H1 (cell line): ENCODE measurements at regions not wholly inside any gene's neighbourhood (a gene's known extent, or its start where the extent isn't known, plus 50 kb on each side); places are given as distances from the start of the nearest gene placed in this dataset.

Experiments
- JUND ChIP-seq: IDR thresholded peaks from 2 replicates; pipeline ENCODE4 v1.6.1; 2011; ENCODE audit warnings: mild to moderate bottlenecking, improper control_type of control experiment, low read length
- POLR2A ChIP-seq, 2 experiments: IDR thresholded peaks; 1 replicate in 1 of 2; 2 replicates in 1 of 2; pipeline ENCODE4 v1.6.1; 2011; ENCODE audit warnings: low read depth in 2 of 2, low read length in 2 of 2, mild to moderate bottlenecking in 2 of 2; ENCODE audit errors: control extremely low read depth in 1 of 2
- POLR2AphosphoS5 ChIP-seq: IDR thresholded peaks from 2 replicates; pipeline ENCODE4 v1.6.1; 2011; ENCODE audit warnings: low read depth, low read length
- SP1 ChIP-seq: IDR thresholded peaks from 2 replicates; pipeline ENCODE4 v1.6.1; 2011; ENCODE audit warnings: low read depth, low read length
- TF ChIP-seq, protein P1 (sequence below), 3 experiments: IDR thresholded peaks; 1 replicate in 2 of 3; 2 replicates in 1 of 3; pipeline versions ENCODE4 v1.5.1 to v1.6.1; 2011; ENCODE audit warnings: low read length in 3 of 3, mild to moderate bottlenecking in 3 of 3, inconsistent platforms in 2 of 3, low read depth in 1 of 3, moderate library complexity in 1 of 3; ENCODE audit not compliant: insufficient read depth in 1 of 3; ENCODE audit errors: control extremely low read depth in 1 of 3

DNA sequence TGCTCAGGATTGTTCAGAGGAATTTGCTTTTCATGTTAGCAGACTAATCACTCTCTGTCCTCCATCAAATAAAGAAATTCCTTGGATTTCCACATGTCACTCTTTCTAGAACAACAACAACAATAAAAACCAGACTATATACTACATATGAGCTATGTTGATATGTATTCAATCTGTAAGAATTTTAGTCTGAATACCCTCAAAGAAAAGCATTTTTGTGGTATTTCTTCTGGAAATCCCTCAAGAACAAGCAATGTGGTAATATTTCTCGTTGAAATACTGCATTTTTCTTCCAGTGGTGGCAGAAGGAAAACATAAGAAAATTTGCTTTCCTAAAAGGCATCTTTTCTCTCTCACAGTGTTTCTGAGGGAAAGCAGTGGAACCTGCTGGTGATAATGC is 312.6 kb upstream of the RSPO3 start:
- TF ChIP-seq JUND (no peak), SP1 (no peak), POLR2AphosphoS5 (no peak), POLR2A (IDR thresholded peaks at IDR 0.05; ENCODE audit: control extremely low read depth in 1 of 2, low read depth in 2 of 2, low read length in 2 of 2) (no peak)
- TF ChIP-seq, protein P1, sequence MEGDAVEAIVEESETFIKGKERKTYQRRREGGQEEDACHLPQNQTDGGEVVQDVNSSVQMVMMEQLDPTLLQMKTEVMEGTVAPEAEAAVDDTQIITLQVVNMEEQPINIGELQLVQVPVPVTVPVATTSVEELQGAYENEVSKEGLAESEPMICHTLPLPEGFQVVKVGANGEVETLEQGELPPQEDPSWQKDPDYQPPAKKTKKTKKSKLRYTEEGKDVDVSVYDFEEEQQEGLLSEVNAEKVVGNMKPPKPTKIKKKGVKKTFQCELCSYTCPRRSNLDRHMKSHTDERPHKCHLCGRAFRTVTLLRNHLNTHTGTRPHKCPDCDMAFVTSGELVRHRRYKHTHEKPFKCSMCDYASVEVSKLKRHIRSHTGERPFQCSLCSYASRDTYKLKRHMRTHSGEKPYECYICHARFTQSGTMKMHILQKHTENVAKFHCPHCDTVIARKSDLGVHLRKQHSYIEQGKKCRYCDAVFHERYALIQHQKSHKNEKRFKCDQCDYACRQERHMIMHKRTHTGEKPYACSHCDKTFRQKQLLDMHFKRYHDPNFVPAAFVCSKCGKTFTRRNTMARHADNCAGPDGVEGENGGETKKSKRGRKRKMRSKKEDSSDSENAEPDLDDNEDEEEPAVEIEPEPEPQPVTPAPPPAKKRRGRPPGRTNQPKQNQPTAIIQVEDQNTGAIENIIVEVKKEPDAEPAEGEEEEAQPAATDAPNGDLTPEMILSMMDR (IDR thresholded peaks at IDR 0.05; ENCODE audit: control extremely low read depth in 1 of 3, insufficient read depth in 1 of 3, low read depth in 1 of 3, low read length in 3 of 3) = no peak
